OCI-LY3 (cell line): ENCODE measurements at regions not wholly inside any gene's neighbourhood (a gene's known extent, or its start where the extent isn't known, plus 50 kb on each side); places are given as distances from the start of the nearest gene placed in this dataset.

Experiments
- H2AFZ ChIP-seq: fragments of 200-600, 300-600 bp; shearing (Covaris generic); 2 replicates; pipeline ENCODE4 v1.6.0; 2014; ENCODE audit warnings: antibody characterized with exemption, low read depth, low read length
- H3K27ac ChIP-seq: fragments of 200-600, 300-600 bp; sonication (generic); 2 replicates; pipeline ENCODE4 v1.5.1; 2014; ENCODE audit warnings: mild to moderate bottlenecking, low read length, moderate library complexity, mixed read lengths
- H3K27me3 ChIP-seq: fragments of 200-600, 300-600 bp; sonication (generic); 2 replicates; pipeline ENCODE4 v1.6.1; 2014; ENCODE audit warnings: low read depth, low read length, mixed read lengths
- H3K36me3 ChIP-seq: fragments of 200-600, 300-600 bp; sonication (generic); replicated peaks from 2 replicates; pipeline ENCODE3; 2014; ENCODE audit warnings: low read depth, low read length, mixed read lengths
- H3K4me1 ChIP-seq: fragments of 300-600, 200-600 bp; sonication (generic); 2 replicates; pipeline ENCODE4 v1.6.1; 2014; ENCODE audit warnings: low read length, mixed read lengths
- H3K4me2 ChIP-seq: fragments of 200-600, 300-600 bp; sonication (generic); 2 replicates; pipeline ENCODE4 v1.6.1; 2014; ENCODE audit warnings: low read length, mixed read lengths
- H3K4me3 ChIP-seq: fragments of 300-600, 200-600 bp; sonication (generic); 2 replicates; pipeline ENCODE4 v1.5.1; 2014; ENCODE audit warnings: antibody characterized with exemption, mild to moderate bottlenecking, low read length, moderate library complexity
- H3K79me2 ChIP-seq: fragments of 300-600, 200-600 bp; shearing (Covaris generic); 2 replicates; pipeline ENCODE4 v1.6.1; 2014; ENCODE audit warnings: mild to moderate bottlenecking, low read length, mixed read lengths
- H3K9ac ChIP-seq: fragments of 300-600, 200-600 bp; shearing (Covaris generic); 2 replicates; pipeline ENCODE4 v1.6.0; 2014; ENCODE audit warnings: mild to moderate bottlenecking, low read length, moderate library complexity
- H3K9me3 ChIP-seq: fragments of 200-600, 300-600 bp; shearing (Covaris generic); 2 replicates; pipeline ENCODE4 v1.6.1; 2014; ENCODE audit warnings: low read length, mixed read lengths; ENCODE audit not compliant: insufficient read depth
- H4K20me1 ChIP-seq: fragments of 200-600, 300-600 bp; sonication (generic); 2 replicates; pipeline ENCODE4 v1.6.1; 2016; ENCODE audit warnings: low read length, mixed read lengths; ENCODE audit not compliant: insufficient read depth
- EZH2phosphoT487 ChIP-seq: fragments of 200-600 bp; shearing (Covaris generic); IDR thresholded peaks from 2 replicates; pipeline ENCODE4 v1.6.1; 2018; ENCODE audit warnings: antibody characterized with exemption, mixed run types, low read depth
- TF ChIP-seq, protein P1 (sequence below): fragments of 200-600, 300-600 bp; sonication (generic); IDR thresholded peaks from 2 replicates; pipeline ENCODE4 v1.5.1; 2014; ENCODE audit warnings: antibody characterized with exemption, low read length, low read depth

DNA sequence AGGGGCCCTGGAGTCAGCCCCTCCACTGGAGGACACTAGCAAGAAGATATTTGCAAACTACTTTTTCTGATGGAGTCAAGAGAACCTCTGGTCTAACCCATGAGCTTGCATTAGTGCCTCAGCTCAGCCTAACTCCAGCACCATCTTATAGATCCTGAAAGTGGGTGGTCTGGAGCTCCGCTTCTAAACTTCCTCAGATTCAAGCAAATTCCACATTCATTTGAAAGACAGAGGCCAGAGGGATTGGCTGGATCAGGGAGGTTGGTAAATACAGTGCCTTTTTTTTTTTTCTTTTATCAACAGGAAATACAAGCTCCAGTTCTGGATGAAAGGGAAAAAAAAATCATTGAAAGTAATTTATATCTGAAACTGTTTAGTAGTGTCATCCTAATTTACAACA, 99.9 kb downstream of the ENC1 start:
- Histone ChIP-seq H3K4me1 (no peaks in the 10 kb centered on the region; the same call in 1 of the 2 replicates), H2AFZ (no peak overlapping the region), H3K79me2 (no peaks in the 10 kb centered on the region), H4K20me1 (no peaks in the 10 kb centered on the region), H3K36me3 (no peaks in the 10 kb centered on the region), H3K9me3 (no peaks in the 10 kb centered on the region), H3K27ac (no peak overlapping the region), H3K4me3 (no peak overlapping the region), H3K27me3 (no peaks in the 10 kb centered on the region), H3K4me2 (no peak overlapping the region), H3K9ac (no peak overlapping the region)
- no peak for TF ChIP-seq EZH2phosphoT487
- TF ChIP-seq, protein P1, sequence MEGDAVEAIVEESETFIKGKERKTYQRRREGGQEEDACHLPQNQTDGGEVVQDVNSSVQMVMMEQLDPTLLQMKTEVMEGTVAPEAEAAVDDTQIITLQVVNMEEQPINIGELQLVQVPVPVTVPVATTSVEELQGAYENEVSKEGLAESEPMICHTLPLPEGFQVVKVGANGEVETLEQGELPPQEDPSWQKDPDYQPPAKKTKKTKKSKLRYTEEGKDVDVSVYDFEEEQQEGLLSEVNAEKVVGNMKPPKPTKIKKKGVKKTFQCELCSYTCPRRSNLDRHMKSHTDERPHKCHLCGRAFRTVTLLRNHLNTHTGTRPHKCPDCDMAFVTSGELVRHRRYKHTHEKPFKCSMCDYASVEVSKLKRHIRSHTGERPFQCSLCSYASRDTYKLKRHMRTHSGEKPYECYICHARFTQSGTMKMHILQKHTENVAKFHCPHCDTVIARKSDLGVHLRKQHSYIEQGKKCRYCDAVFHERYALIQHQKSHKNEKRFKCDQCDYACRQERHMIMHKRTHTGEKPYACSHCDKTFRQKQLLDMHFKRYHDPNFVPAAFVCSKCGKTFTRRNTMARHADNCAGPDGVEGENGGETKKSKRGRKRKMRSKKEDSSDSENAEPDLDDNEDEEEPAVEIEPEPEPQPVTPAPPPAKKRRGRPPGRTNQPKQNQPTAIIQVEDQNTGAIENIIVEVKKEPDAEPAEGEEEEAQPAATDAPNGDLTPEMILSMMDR, result no peak

DNA sequence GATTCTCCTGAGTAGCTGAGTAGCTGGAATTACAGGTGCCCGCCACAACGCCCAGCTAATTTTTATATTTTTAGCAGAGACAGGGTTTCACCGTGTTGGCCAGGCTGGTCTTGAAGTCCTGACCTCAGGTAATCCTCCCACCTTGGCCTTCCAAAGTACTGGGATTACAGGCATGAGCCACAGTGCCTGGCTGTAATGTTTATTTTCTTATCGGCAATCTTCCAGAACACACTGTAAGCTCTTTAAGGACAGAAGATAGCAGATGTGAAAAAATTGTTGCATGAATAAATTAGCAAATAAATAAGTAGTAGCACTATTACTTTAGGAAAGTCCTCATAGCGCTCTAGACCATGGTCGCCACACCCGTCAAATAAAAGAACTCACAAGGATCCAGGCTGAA, 100.5 kb downstream of the ENC1 start:
- H3K4me2 ChIP-seq, result no peak overlapping the region
- no peak overlapping the region for H3K4me3 ChIP-seq
- no peaks in the 10 kb centered on the region for H3K36me3 ChIP-seq
- H3K9ac ChIP-seq, result no peak overlapping the region
- H3K79me2 ChIP-seq, result no peaks in the 10 kb centered on the region
- H4K20me1 ChIP-seq, result no peaks in the 10 kb centered on the region
- H3K27me3 ChIP-seq, result no peaks in the 10 kb centered on the region
- H3K4me1 ChIP-seq, result no peaks in the 10 kb centered on the region; the same call in 1 of the 2 replicates
- TF ChIP-seq, protein P1, result no peak
- TF ChIP-seq EZH2phosphoT487, result no peak
- H3K9me3 ChIP-seq, result no peaks in the 10 kb centered on the region
- H2AFZ ChIP-seq, result no peak overlapping the region
- no peak overlapping the region for H3K27ac ChIP-seq

DNA sequence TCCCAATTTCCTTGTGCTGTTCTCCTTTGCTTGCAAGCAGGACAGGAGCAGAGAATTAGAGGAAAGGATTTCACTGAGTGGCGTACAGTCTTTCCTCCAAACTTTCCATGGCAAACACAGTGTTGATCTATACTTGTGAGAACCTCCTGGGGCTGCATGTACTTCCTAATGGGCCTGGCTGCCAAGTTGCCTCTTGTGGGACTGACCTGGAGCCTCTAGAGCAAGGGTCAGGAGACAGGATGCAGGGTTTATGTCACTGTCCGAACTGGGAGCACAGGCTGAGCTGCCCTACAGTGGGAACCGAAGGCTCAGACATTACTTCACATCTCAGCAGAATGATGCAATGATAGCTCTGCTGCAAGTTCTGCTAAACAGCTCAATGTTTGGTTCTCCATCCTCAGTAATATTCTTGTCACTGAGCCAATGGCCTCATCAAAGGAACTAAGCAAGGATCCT, 102.3 kb downstream of the ENC1 start:
- Histone ChIP-seq H4K20me1 (no peaks in the 10 kb centered on the region), H3K79me2 (no peaks in the 10 kb centered on the region), H3K9ac (no peak overlapping the region), H3K4me1 (no peaks in the 10 kb centered on the region; the same call in 1 of the 2 replicates), H3K4me2 (peak overlapping the region; percentile 13), H3K27ac (no peak overlapping the region), H3K4me3 (no peak overlapping the region), H3K27me3 (no peaks in the 10 kb centered on the region), H3K9me3 (no peaks in the 10 kb centered on the region), H3K36me3 (no peaks in the 10 kb centered on the region), H2AFZ (0 out of 2 replicates have a peak overlapping the region, but pooled peaks have one; percentile 11)
- no peak for TF ChIP-seq EZH2phosphoT487
- TF ChIP-seq, protein P1, result no peak

DNA sequence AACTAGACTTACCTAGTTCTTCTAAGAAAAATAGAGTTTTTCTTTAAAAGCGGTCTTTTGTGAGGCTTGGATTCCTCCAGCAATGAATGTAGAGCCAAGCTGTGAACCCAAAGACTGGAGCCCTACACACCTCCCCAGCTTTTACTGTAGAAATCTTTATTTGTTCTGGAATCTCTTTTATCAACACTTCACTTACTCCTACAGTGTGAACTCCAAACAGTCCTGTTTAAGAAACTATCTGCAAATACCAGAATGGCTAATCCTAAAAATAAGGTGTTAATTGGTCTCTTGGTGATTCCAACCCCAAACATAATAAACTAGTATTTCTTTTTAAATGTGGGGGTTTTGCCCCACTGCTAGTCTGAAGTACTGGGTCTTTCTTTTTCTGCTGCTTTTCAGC, 103.9 kb downstream of the ENC1 start:
- Histone ChIP-seq H3K79me2 (no peaks in the 10 kb centered on the region), H3K4me1 (no peaks in the 10 kb centered on the region; the same call in 1 of the 2 replicates), H2AFZ (no peak overlapping the region), H3K9ac (no peak overlapping the region), H3K4me2 (no peak overlapping the region), H3K27me3 (no peaks in the 10 kb centered on the region), H3K9me3 (no peaks in the 10 kb centered on the region), H3K27ac (no peak overlapping the region), H3K4me3 (no peak overlapping the region), H4K20me1 (no peaks in the 10 kb centered on the region), H3K36me3 (no peaks in the 10 kb centered on the region)
- no peak for TF ChIP-seq EZH2phosphoT487
- TF ChIP-seq, protein P1, result no peak
